HG03354 (cell line): ENCODE measurements at regions not wholly inside any gene's neighbourhood (a gene's known extent, or its start where the extent isn't known, plus 50 kb on each side); places are given as distances from the start of the nearest gene placed in this dataset.
"Not testable (repeated sequence)": the region's sequence is repeated elsewhere in the genome, so short reads cannot be mapped to it uniquely, and the experiment has no call there.

Experiments
- ATAC-seq: cut with Tn5 transposase; IDR thresholded peaks from one replicate; pipeline ENCODE4 v1.9.1; 2021; ENCODE audit warnings: mild to moderate bottlenecking; ENCODE audit not compliant: unreplicated experiment, poor library complexity, severe bottlenecking

- ATAC-seq: no peak
Observed at GRCh38 chr2:136715146-136715545, 50.2 kb upstream of the THSD7B start.

GRCh38 chr2:136714452-136714951 is 50.8 kb upstream of the THSD7B start:
- ATAC-seq: no peak

GRCh38 chr2:136713739-136714138 is 51.6 kb upstream of the THSD7B start:
- no peak for ATAC-seq

GRCh38 chr2:136705336-136705735 is 60.0 kb upstream of the THSD7B start:
- no peak for ATAC-seq

GRCh38 chr2:136703214-136703613 is 62.1 kb upstream of the THSD7B start:
- ATAC-seq: no peak

- ATAC-seq: no peak
Observed at GRCh38 chr2:136696438-136696837, 68.9 kb upstream of the THSD7B start.

DNA sequence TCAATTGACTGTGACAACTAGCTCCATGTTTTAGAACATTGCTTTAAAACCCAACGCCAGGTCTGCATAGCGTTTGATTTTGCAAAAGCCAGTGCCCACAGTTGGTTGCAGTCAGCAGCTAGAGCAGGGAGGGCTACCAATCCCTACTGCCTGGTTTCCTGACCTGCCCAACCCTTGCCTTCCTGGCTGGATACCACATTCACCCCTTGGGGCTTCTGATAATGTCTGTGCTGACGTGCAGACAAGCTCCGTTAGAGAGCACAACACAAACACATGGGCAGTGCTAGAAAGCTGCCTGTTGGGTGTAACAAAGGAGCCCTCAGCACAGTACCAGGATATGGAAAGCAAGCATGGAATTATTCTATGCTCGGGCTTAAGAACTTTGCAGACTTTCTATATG is 71.4 kb upstream of the THSD7B start:
- no peak for ATAC-seq

DNA sequence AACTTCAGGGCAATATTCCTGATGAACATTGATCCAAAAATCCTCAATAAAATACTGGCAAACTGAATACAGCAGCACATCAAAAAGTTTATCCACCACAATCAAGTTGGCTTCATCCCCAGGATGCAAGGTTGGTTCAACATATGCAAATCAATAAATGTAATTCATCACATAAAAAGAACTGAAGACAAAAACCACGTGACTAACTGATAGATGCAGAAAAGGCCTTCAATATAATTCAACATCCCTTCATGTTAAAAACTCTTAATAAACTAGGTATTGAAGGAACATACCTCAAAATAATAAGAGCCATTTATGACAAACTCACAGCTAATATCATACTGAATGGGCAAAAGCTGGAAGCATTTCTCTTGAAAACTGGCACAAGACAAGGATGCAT is 85.3 kb upstream of the THSD7B start:
- ATAC-seq: not testable (repeated sequence)

DNA sequence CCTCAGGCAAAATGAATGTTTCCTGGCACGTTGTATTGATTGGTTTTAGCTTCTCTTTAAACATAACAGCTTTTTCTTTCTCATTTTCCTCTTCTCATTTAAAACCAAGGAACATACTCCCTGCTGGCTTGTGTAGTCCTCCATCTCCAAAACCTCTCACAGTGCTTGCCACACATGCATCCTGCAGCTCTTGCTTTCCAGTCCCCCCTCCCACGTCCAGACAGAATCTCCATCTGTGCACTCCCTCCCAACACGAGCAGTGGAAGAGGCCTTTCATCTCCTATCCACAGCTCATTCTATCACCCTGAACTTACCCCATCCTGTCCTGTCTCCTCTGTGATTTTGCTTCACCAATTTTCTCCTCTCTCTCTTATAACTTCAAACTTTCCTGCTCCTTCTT is 99.6 kb upstream of the THSD7B start:
- no peak for ATAC-seq

DNA sequence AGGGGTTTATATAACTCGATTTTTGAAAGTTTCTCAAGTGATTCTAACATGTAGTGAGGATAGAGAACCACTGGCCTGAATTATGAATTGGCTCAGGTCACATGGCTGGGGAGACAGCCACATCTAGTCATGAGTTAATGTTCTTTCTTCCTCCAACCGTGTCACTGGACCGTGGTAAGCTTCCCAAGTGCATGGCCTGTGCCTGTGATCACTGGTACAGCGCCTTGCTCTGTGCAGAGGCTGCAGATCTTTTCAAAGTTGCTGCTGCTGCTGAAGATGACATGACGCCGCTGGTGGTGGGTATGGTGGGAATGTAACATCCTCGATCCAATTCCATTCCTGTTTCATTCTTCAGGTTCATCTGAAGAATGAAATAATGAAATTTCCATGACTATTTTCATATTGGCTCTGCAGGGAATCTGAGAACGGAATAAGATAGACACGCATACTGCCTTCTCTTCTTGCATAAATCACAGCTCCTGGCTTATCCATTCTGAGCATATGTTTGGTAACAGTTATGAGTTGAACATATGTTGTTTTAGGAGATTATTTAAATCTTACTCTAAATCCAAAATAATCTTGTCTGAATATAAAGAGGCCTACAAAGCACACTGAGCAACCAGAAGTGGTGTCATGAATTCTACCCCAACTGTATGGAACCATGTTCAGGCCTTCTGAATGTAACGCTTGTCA is 100.5 kb upstream of the THSD7B start:
- no peak for ATAC-seq

DNA sequence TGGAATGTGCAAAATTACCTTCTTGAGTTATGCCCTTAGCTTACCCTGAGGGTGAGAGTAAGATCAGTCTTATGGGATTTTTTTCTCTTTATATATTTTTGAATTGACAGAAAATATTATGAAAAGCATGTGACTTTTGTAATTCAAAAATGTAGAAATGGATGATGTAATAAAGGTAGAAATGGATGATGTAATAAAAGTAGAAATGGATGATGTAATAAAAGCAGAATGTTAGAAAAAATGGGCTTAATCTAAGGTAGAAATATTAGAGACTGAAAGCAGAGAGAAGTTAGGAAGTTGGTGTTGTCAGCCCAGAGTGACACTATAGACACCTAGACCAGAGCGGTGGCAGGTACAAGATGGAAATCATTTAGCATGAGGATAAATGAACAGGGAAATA is 107.1 kb upstream of the THSD7B start:
- no peak for ATAC-seq

DNA sequence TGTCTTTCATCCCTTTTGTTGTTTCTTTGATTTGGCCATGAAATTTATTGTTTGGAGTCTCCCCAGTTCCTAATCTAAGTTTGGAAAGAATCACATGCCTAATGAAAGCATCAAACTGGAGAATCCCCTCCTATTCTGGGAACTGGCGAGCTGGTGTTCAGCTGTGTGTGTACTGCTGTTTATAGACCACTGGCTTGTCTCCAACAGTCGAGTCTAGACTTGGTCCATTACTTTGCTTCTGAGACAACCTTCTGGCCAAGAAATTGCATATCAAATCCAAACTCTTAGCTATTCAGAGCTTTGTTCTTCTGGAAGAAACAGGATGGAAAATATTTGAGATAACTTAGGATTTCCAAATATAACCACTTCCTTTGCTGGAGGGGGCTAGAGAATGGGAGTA is 111.5 kb upstream of the THSD7B start:
- no peak for ATAC-seq

DNA sequence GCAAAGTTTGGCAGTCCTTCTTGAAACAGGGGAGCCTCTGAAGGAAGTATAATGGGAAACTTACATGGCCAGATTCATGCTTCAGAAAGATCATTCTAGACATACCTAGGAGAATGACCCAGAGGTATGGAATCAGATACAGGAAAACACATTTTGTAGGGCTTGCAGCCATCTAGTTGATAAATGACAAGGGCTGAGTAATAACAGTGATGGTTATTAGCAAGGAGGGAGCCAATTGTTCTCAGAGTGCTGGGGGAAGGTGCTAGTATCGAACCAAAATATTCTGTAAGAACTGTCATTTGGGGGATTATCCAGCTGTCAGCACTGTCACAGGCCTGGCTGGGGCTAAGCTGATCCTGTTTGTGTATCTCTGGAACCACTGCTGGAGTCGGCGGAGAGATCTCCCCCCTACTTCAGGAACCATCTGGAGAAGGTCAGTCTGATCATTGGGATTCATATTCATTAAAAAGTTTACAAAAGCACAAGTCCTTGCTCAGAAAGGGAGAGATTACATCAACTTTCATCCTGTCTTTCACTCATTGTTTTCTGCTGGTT is 113.8 kb upstream of the THSD7B start:
- no peak for ATAC-seq

DNA sequence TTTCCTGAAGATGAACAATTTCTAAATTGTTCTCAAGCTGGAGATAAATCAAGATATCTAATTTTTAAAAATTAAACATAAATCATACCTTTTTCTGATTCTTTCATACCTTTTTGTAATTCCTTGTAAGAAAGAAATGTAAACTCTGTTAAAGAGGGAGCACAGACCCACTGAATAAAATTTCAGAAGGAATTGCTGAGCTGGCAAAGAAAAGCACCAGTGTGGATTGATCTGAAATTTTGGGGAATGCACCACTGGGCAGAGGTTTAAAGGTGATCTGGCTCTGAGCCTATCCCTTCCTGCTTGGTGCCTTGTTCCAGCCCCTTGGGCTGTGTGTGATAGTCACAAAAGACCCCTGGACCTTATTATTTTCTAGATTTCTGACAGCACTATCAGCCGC is 118.3 kb upstream of the THSD7B start:
- ATAC-seq: no peak

- ATAC-seq: no peak
Observed at GRCh38 chr2:136645236-136645828, 120.0 kb upstream of the THSD7B start.

DNA sequence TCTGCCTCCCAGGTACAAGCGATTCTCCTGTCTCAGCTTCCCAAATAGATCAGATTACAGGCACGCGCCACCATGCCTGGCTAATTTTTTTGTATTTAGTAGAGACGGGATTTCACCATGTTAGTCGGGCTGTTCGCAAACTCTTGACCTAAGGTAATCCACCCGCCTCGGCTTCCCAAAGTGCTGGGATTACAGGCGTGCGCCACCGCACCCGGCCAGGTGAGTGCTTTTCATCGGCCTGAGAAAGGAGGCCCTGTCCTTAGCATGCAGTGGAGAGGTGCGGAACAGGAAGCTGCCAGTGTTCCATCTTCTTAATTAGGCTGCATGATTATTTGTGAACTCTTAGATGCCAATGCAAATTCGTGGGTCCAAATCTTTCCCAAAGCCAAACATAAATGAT is 125.7 kb upstream of the THSD7B start:
- no peak for ATAC-seq

DNA sequence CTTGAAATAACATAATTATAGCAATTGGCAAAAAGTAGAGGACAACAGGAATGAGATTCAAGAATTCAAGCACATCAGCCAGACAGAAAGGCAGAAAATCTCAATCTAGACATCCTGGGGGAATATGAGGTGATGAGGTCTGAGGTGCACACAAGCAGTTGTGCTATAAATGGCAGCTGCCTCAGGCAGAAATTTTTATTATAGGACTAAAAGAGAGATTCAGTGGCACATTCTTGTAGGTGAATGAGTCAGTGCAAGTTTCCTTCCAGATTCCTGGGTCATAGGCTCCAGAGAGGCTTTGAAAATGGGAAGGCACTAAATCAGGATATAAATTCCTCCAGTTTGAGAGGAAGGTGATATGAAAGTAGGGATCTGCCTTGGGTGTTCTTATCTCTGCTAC is 127.2 kb upstream of the THSD7B start:
- ATAC-seq: no peak

- ATAC-seq: no peak
Observed at GRCh38 chr2:136637402-136637801, 127.9 kb upstream of the THSD7B start.

DNA sequence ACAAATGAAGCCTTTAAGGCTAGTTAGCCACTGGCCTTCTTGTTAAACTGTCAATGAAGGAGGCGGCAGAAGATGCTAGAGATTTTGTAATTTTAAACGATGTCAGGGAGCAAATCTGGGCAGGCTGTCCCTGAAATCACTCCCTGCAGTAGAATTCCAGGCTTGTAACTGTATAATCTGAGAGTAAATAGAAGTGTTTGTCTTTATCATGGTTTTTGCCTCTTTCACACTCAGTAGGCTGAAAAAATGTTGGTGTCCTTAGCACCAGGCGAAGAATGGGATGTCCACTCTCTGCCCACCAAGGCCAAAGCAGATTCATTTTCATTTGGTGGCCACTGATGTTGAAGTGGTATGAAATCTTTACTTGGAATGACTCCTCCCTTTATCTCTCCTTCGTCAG is 136.9 kb upstream of the THSD7B start:
- ATAC-seq: no peak

DNA sequence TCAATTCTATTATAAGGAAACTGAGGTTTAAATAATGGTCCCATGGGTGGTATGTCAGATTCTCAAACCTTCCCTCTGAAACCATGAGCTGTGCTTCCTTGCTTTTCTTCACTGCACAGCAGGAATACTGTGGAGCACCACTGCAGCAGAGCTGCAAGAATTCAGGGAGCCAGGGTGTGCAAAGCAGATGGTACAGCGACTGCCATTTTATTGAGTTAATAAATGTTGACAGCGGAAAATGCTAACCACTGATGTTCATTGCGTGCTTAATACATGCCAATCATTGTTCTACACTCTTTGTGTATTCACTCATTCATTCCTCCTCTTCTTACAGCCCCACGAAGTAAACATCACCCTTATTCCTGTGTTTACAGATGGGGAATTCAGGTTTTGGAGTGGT is 152.2 kb upstream of the THSD7B start:
- ATAC-seq: no peak

- no peak for ATAC-seq
Observed at GRCh38 chr2:136612079-136612478, 153.3 kb upstream of the THSD7B start.
